Embryonic facial prominence (tissue), 1 donor: ENCODE measurements at regions not wholly inside any gene's neighbourhood (a gene's known extent, or its start where the extent isn't known, plus 50 kb on each side); places are given as distances from the start of the nearest gene placed in this dataset.

Source experiments
- DNase-seq: peaks from one replicate; pipeline ENCODE4 v3.0.0-alpha.2; 2016; ENCODE audit errors: extremely low spot score

- DNase-seq, result no peak
Observed at GRCh38 chr4:53777244-53777984, 186.1 kb upstream of the LNX1 start.

- DNase-seq, result no peak
Observed at GRCh38 chr4:53776141-53776540, 184.9 kb upstream of the LNX1 start.

- no peak for DNase-seq
Observed at GRCh38 chr4:53775381-53775780, 184.1 kb upstream of the LNX1 start.

GRCh38 chr4:53771326-53771725 lies 180.0 kb upstream of the LNX1 start:
- DNase-seq, result no peak

GRCh38 chr4:53767482-53767881 lies 176.2 kb upstream of the LNX1 start:
- DNase-seq, result no peak

GRCh38 chr4:53764761-53765490 lies 173.6 kb upstream of the LNX1 start:
- DNase-seq, result no peak

- no peak for DNase-seq
Observed at GRCh38 chr4:53763813-53764597, 172.7 kb upstream of the LNX1 start.

GRCh38 chr4:53755656-53756055 lies 164.4 kb upstream of the LNX1 start:
- no peak for DNase-seq

- no peak for DNase-seq
Observed at GRCh38 chr4:53752124-53752523, 160.8 kb upstream of the LNX1 start.

GRCh38 chr4:53748328-53748772 lies 157.1 kb upstream of the LNX1 start:
- no peak for DNase-seq

GRCh38 chr4:53747401-53747800 lies 156.1 kb upstream of the LNX1 start:
- no peak for DNase-seq

GRCh38 chr4:53744446-53745160 lies 153.3 kb upstream of the LNX1 start:
- no peak for DNase-seq

GRCh38 chr4:53734584-53735353 lies 143.5 kb upstream of the LNX1 start:
- DNase-seq, result no peak

GRCh38 chr4:53734182-53734581 lies 142.9 kb upstream of the LNX1 start:
- DNase-seq, result no peak

- DNase-seq, result no peak
Observed at GRCh38 chr4:53732661-53733060, 141.4 kb upstream of the LNX1 start.

GRCh38 chr4:53730031-53730805 lies 138.9 kb upstream of the LNX1 start:
- no peak for DNase-seq

GRCh38 chr4:53722110-53722509 lies 130.8 kb upstream of the LNX1 start:
- no peak for DNase-seq

- DNase-seq, result no peak
Observed at GRCh38 chr4:53721263-53721662, 130.0 kb upstream of the LNX1 start.

- DNase-seq, result no peak
Observed at GRCh38 chr4:53720776-53721175, 129.5 kb upstream of the LNX1 start.

GRCh38 chr4:53717064-53717549 lies 125.8 kb upstream of the LNX1 start:
- no peak for DNase-seq
